Activated naive CD8-positive, alpha-beta T cell treated with anti-CD3 and anti-CD28 coated beads for 36 hours (primary cell): ENCODE measurements at regions not wholly inside any gene's neighbourhood (a gene's known extent, or its start where the extent isn't known, plus 50 kb on each side); places are given as distances from the start of the nearest gene placed in this dataset.

ENCODE experiments used
- DNase-seq: peaks from one replicate; pipeline ENCODE4 v3.0.0; 2021
- H3K27ac Mint-ChIP-seq: one replicate; pipeline ENCODE4 v1.8.0; 2022; ENCODE audit warnings: mild to moderate bottlenecking, moderate library complexity, mixed read lengths
- H3K27me3 Mint-ChIP-seq: one replicate; pipeline ENCODE4 v1.8.0; 2022; ENCODE audit warnings: mild to moderate bottlenecking, mixed read lengths
- H3K36me3 Mint-ChIP-seq: one replicate; pipeline ENCODE4 v1.8.0; 2021; ENCODE audit warnings: mild to moderate bottlenecking, mixed read lengths
- H3K4me1 Mint-ChIP-seq: one replicate; pipeline ENCODE4 v1.8.0; 2021; ENCODE audit warnings: mixed read lengths
- H3K4me3 Mint-ChIP-seq: one replicate; pipeline ENCODE4 v1.8.0; 2022; ENCODE audit warnings: mild to moderate bottlenecking, moderate library complexity, mixed read lengths
- H3K9me3 Mint-ChIP-seq: one replicate; pipeline ENCODE4 v1.8.0; 2022; ENCODE audit warnings: mixed read lengths

- Mint-ChIP-seq H3K4me3 (no peak overlapping the region), H3K9me3 (no peaks in the 10 kb centered on the region), H3K27ac (no peak overlapping the region), H3K36me3 (no peaks in the 10 kb centered on the region), H3K4me1 (no peaks in the 10 kb centered on the region), H3K27me3 (no peaks in the 10 kb centered on the region)
- no peak for DNase-seq
Measured at GRCh38 chr15:70411143-70411863, 313.6 kb upstream of the TLE3 start.

GRCh38 chr15:70410371-70410985 lies 312.8 kb upstream of the TLE3 start:
- Mint-ChIP-seq H3K9me3 (no peaks in the 10 kb centered on the region), H3K27ac (no peak overlapping the region), H3K4me1 (no peaks in the 10 kb centered on the region), H3K27me3 (no peaks in the 10 kb centered on the region), H3K4me3 (no peak overlapping the region), H3K36me3 (no peaks in the 10 kb centered on the region)
- DNase-seq, result no peak

GRCh38 chr15:70409388-70409787 lies 311.7 kb upstream of the TLE3 start:
- Mint-ChIP-seq H3K27me3 (no peaks in the 10 kb centered on the region), H3K4me1 (no peaks in the 10 kb centered on the region), H3K9me3 (no peaks in the 10 kb centered on the region), H3K27ac (no peak overlapping the region), H3K36me3 (no peaks in the 10 kb centered on the region), H3K4me3 (no peak overlapping the region)
- DNase-seq, result no peak

- no peaks in the 10 kb centered on the region for H3K27me3 Mint-ChIP-seq
- H3K9me3 Mint-ChIP-seq, result no peaks in the 10 kb centered on the region
- H3K4me1 Mint-ChIP-seq, result no peaks in the 10 kb centered on the region
- H3K36me3 Mint-ChIP-seq, result no peaks in the 10 kb centered on the region
- H3K4me3 Mint-ChIP-seq, result no peak overlapping the region
- no peak for DNase-seq
- H3K27ac Mint-ChIP-seq, result no peak overlapping the region
Measured at GRCh38 chr15:70407955-70408354, 310.2 kb upstream of the TLE3 start.

GRCh38 chr15:70407336-70407670 lies 309.6 kb upstream of the TLE3 start:
- no peak overlapping the region for H3K4me3 Mint-ChIP-seq
- no peaks in the 10 kb centered on the region for H3K9me3 Mint-ChIP-seq
- DNase-seq, result no peak
- no peak overlapping the region for H3K27ac Mint-ChIP-seq
- no peaks in the 10 kb centered on the region for H3K4me1 Mint-ChIP-seq
- H3K27me3 Mint-ChIP-seq, result no peaks in the 10 kb centered on the region
- H3K36me3 Mint-ChIP-seq, result no peaks in the 10 kb centered on the region

GRCh38 chr15:70406617-70407335 lies 309.1 kb upstream of the TLE3 start:
- no peak overlapping the region for H3K27ac Mint-ChIP-seq
- H3K27me3 Mint-ChIP-seq, result peaks cover 1% of the 10 kb centered on the region
- DNase-seq, result no peak
- no peaks in the 10 kb centered on the region for H3K4me1 Mint-ChIP-seq
- no peak overlapping the region for H3K4me3 Mint-ChIP-seq
- H3K36me3 Mint-ChIP-seq, result no peaks in the 10 kb centered on the region
- no peaks in the 10 kb centered on the region for H3K9me3 Mint-ChIP-seq

GRCh38 chr15:70401709-70402108 lies 304.0 kb upstream of the TLE3 start:
- H3K36me3 Mint-ChIP-seq, result no peaks in the 10 kb centered on the region
- H3K27me3 Mint-ChIP-seq, result peaks cover 11% of the 10 kb centered on the region
- H3K4me3 Mint-ChIP-seq, result no peak overlapping the region
- no peaks in the 10 kb centered on the region for H3K9me3 Mint-ChIP-seq
- DNase-seq, result no peak
- H3K27ac Mint-ChIP-seq, result no peak overlapping the region
- no peaks in the 10 kb centered on the region for H3K4me1 Mint-ChIP-seq

- Mint-ChIP-seq H3K27ac (no peak overlapping the region), H3K36me3 (no peaks in the 10 kb centered on the region), H3K4me1 (no peaks in the 10 kb centered on the region), H3K9me3 (no peaks in the 10 kb centered on the region), H3K4me3 (no peak overlapping the region), H3K27me3 (peaks cover 12% of the 10 kb centered on the region)
- no peak for DNase-seq
Measured at GRCh38 chr15:70400766-70401541, 303.2 kb upstream of the TLE3 start.

GRCh38 chr15:70399204-70399603 lies 301.5 kb upstream of the TLE3 start:
- no peak for DNase-seq
- Mint-ChIP-seq H3K27me3 (peaks cover 15% of the 10 kb centered on the region), H3K4me1 (no peaks in the 10 kb centered on the region), H3K27ac (no peak overlapping the region), H3K4me3 (no peak overlapping the region), H3K9me3 (no peaks in the 10 kb centered on the region), H3K36me3 (no peaks in the 10 kb centered on the region)

GRCh38 chr15:70398694-70399093 lies 301.0 kb upstream of the TLE3 start:
- Mint-ChIP-seq H3K27ac (no peak overlapping the region), H3K27me3 (peaks cover 15% of the 10 kb centered on the region), H3K4me3 (no peak overlapping the region), H3K4me1 (no peaks in the 10 kb centered on the region), H3K36me3 (no peaks in the 10 kb centered on the region), H3K9me3 (no peaks in the 10 kb centered on the region)
- no peak for DNase-seq

GRCh38 chr15:70396807-70397206 lies 299.1 kb upstream of the TLE3 start:
- no peak for DNase-seq
- Mint-ChIP-seq H3K27me3 (peaks cover 14% of the 10 kb centered on the region), H3K4me1 (no peaks in the 10 kb centered on the region), H3K9me3 (no peaks in the 10 kb centered on the region), H3K36me3 (no peaks in the 10 kb centered on the region), H3K27ac (no peak overlapping the region), H3K4me3 (no peak overlapping the region)

- Mint-ChIP-seq H3K4me1 (no peaks in the 10 kb centered on the region), H3K36me3 (no peaks in the 10 kb centered on the region), H3K27me3 (peaks cover 4% of the 10 kb centered on the region), H3K4me3 (no peak overlapping the region), H3K27ac (no peak overlapping the region), H3K9me3 (no peaks in the 10 kb centered on the region)
- DNase-seq, result no peak
Measured at GRCh38 chr15:70395164-70395563, 297.4 kb upstream of the TLE3 start.

GRCh38 chr15:70390723-70391122 lies 293.0 kb upstream of the TLE3 start:
- Mint-ChIP-seq H3K4me3 (no peak overlapping the region), H3K4me1 (no peaks in the 10 kb centered on the region), H3K36me3 (no peaks in the 10 kb centered on the region), H3K27me3 (peaks cover under 1% of the 10 kb centered on the region), H3K27ac (no peak overlapping the region), H3K9me3 (no peaks in the 10 kb centered on the region)
- no peak for DNase-seq

- DNase-seq, result no peak
Measured at GRCh38 chr15:70387993-70388392, 290.3 kb upstream of the TLE3 start.

GRCh38 chr15:70387081-70387480 lies 289.4 kb upstream of the TLE3 start:
- H3K36me3 Mint-ChIP-seq, result no peaks in the 10 kb centered on the region
- H3K4me3 Mint-ChIP-seq, result no peak overlapping the region
- no peaks in the 10 kb centered on the region for H3K9me3 Mint-ChIP-seq
- H3K27me3 Mint-ChIP-seq, result no peaks in the 10 kb centered on the region
- no peak overlapping the region for H3K27ac Mint-ChIP-seq
- DNase-seq, result no peak
- H3K4me1 Mint-ChIP-seq, result no peaks in the 10 kb centered on the region

More at GRCh38 chr15:70387993-70388392, 290.3 kb upstream of the TLE3 start:
- Mint-ChIP-seq H3K36me3 (no peaks in the 10 kb centered on the region), H3K27me3 (no peaks in the 10 kb centered on the region), H3K27ac (no peak overlapping the region), H3K4me3 (no peak overlapping the region), H3K9me3 (no peaks in the 10 kb centered on the region), H3K4me1 (no peaks in the 10 kb centered on the region)
